HG02885 (cell line): ENCODE measurements at regions not wholly inside any gene's neighbourhood (a gene's known extent, or its start where the extent isn't known, plus 50 kb on each side); places are given as distances from the start of the nearest gene placed in this dataset.
"Not testable (repeated sequence)": the region's sequence is repeated elsewhere in the genome, so short reads cannot be mapped to it uniquely, and the experiment has no call there.

Experiments
- ATAC-seq: cut with Tn5 transposase; IDR thresholded peaks from one replicate; pipeline ENCODE4 v1.9.1; 2021; ENCODE audit warnings: mild to moderate bottlenecking; ENCODE audit not compliant: unreplicated experiment, poor library complexity

DNA sequence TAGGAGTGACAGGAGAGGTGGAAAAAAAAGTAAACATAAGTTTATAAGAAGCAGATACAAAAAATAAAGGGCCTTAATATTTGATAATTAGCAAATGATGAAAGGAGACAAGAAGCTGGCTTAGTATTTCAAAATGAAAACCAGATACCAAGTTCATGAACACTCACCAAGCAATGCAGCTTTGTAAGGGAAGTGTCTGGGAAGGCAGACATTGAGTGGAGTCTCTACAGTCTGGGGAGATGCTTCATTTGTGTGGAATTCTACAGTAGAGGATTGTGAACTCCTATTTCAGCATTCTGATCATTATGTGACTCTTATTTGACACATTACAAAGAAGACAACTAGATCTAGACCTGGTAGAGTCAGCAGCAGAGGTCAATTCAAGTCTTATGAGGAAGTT lies 1072.7 kb downstream of the DSC3 start:
- ATAC-seq = no peak

DNA sequence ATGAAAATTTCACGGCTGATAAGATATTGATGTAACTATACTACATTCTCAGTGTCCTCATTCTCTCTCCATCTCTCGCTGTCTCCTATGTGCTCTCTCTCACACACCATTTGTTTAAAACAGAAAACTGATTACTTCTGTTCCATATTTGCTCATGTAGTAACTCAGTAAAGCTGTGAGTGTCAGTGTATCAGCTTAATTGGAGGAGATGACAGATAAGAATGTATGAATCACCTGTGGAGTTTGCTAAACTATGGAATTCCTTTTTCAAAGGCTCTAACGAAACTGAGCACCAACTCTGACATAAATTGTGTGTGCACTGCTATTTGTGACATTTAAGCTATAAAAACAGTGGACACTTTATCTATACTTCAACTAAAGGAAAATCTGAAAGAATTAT lies 1080.0 kb downstream of the DSC3 start:
- no peak for ATAC-seq

DNA sequence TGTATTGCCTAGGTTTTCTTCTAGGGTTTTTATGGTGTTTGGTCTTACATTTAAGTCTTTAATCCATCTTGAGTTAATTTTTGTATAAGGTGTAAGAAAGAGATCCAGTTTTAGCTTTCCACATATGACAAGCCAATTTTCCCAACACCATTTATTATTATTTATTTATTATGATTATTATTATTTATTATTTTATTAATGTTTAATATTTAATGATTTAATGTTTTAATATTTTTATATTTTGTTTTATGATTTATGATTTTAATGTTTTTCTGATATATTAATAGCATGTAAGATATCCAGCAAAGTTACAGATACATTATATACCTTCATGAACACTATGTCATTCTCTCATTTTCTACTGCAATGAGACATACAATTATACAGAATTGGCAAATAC lies 1082.0 kb downstream of the DSC3 start:
- no peak for ATAC-seq

DNA sequence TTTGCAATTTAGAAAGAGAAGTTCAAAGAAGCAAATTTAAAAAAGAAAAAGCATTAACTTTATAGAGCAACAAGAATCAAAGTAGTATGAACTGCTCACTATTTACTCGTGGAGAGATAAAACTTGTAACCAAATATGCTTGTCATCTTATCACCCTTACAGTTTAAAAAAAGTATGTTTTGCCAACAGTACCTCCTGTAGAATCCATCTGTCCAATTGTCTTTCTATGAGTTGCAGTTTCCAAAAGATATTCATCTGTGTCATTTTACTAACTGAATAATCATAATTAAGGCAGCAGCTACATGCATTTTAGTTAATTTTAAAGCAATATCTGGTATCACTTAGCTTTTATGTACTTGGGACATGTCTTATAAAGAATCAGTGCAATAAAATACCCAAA lies 1112.3 kb downstream of the DSC3 start:
- no peak for ATAC-seq

DNA sequence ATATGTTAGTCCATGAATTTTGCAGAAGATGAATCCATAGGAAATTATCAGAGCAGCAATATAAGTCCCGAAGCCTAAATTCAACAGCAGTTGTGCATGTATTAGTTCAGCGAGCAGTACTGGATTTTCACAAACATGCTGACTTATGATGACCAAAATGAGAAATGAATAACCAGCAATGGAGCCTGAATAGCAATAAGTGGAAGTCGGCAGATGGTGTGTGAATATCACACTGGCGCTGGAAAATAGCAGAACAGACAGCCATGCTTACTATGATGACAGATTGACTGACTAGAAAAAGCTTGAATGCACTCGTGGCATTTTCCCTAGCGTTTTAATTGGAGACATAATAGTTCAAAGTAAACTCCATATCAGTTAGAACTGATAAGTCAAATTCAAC lies 1114.5 kb downstream of the DSC3 start:
- ATAC-seq = no peak

DNA sequence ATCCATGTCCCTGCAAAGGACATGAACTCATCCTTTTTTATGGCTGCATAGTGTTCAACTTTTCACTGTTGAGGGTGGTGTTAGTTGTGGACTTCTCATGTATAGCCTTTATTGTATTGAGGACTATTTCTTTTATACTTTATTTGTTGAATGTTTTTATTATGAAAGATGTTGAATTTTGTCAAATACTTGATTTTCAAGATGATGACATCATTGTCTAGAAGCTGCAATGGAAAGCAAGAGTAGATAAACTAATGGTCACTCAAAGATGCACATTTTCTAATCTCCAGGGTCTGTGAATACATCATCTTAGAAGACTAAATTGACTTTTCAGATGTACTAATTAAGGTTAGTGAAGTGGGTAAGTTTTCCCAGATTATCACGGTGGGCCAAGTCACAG lies 1117.0 kb downstream of the DSC3 start:
- no peak for ATAC-seq

DNA sequence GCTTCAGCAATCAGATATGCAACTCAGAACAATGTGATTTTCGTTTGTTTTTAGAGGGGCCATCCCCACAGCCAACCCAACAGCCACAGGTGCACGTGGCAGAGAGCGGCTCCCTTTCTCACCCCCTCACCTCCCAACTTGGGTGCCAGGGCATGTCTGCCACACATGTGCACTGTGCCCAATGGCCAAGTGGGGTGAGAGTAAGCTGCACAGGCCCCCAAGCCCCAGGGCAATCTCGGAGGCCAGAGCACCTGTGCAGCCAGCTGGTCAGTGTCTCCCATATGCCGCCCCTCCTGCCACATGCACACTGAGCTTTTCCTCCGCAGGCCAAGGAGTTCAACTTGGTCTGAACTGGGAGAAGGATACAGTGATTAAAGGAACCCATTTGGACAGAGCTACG lies 1130.2 kb downstream of the DSC3 start:
- no peak for ATAC-seq

DNA sequence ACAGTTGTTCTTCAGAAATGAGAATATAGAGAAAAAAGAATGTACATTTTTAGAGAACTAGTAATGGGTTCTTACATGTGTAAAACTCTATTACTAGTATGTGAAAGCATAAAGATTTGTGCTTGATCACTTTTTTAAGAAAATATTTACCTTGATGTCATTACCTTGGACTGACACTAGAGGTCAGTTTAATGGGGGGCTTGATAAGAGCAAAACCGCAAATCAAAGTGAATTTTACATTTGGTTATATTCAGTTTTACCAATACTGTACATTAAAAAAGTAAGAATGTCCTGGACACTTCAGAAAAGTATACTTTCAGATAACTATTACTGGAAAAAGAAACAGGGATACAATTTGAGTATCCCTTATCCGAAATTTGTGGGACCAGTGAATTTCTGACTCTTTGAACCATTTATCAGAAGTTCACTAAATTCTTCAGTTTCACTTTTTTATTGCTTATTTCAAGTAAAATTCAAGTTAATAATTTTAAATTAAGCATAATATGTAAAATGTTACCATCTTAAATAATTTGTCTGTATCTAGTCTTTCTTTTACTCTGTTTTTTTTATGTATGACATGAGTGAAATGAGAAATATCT lies 1149.5 kb downstream of the DSC3 start:
- no peak for ATAC-seq

DNA sequence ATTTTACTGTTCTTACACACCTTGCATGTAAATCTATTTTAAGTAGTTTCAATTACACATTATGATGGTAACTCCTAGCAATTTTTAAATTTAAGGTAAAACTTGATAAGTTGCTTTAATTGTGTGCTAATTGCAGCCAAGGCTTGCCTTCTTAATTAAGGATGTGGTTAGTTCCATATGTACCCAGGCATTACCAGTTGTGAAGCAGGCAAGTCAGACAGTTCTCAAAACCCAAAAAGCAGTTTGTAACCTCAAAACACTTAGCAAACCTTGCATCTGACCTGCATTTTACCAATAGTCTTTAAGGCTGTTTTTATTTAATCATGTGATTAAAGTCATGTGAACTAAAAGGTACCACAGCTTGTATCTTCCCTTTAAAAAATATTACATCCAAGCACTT lies 1159.4 kb downstream of the DSC3 start:
- ATAC-seq = no peak

DNA sequence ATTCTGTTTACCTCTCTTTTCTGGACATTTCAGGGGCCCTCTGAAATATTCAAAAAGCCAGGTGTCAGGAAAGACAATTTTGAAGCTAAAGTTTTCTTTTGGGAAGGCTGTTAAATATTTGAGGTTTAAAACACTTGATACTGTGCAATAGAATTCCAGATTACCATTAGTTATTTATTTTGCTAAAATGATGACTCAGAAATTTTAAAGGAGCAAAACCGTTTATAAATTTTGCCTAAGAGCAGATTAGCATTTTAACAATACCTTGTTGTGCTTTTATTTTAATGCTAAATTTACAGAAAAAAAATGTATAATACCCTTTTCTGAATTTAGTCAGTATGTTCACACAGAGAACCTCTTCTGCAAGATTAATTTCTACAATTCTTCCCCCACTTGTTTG lies 1159.9 kb downstream of the DSC3 start:
- ATAC-seq = no peak

DNA sequence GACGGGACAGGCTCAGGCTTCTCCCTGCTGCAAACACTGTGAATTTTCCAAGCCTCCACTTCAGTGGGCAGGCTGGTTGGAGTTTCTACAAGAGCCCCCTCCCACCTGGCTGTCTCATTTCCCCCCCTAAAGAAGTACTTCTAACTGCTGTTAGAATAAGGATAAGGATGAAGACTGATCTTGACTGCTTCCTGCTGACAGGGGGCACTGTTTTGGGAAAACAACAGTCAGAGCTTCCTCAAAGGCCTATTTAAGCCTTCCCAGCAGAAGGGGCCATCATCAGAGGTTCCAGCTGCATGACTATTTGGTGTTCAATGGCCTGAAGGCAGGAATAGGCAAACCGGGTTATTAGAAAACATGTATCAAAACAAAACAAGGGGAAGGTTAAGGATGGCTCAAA lies 1162.8 kb downstream of the DSC3 start:
- no peak for ATAC-seq

DNA sequence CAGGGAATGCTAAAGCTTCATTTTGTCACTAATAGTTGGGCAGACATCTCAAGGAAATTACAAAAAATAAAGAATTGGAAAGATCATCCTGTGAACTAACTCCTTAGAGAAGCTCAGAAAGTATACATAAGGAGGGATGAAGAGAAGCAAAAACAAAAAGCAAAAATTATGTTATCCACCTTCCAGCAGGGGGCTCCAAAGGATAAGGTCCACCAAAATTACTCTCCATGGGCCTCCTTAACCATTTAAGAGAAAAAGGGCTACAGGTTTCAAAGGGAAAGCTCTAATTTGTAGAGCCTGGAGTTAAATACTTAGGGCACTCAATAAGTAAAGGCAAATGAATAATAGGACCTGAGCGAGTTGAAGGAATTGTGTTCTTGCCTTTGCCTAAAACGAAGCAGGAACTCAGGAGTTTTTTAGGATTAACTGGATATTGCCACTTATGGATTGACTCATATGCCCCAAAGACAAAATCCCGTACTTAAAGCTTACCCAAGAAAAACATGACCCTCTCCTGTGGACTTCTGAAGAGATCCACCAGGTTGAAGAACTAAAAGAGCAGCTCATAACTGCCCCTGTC lies 1167.9 kb downstream of the DSC3 start:
- peak; percentile 63 for ATAC-seq

DNA sequence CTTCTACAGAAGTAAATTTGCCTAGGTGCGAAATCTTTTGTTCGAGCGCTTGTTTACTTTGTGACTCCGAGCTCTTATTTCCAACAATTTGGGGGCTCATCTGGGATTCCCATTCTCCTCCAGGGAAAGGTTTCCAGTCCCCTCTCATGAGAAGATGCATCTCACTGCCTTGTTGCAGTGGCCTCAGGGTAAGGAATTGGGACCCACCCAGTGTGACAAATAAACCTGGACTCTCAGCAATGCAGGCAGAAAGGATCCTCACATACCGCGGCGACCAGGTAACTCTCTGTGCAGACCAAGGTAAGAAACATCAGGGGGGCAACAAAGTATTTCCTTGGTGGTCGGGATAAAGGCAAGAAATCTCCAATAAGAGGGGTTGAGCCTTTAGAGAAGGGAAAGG lies 1169.3 kb downstream of the DSC3 start:
- no peak for ATAC-seq

DNA sequence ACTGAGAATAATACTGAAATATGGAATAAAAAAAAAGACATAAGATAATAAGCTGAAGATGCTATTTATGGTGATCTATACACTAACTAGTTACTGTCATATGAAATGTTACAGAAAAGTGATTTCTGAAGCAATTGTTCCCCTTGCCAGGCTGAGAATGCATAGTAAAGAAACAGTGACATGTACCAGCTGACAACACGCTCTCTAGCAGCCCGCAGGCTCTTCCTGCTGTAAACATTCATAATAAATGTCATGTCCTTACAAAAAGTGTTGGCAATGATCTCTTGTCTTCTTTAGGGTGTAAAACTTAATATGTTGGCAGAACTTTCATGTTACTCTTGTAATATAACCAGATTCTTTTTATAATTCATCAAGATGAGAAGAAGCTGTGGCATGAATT lies 1171.3 kb downstream of the DSC3 start:
- ATAC-seq = no peak

DNA sequence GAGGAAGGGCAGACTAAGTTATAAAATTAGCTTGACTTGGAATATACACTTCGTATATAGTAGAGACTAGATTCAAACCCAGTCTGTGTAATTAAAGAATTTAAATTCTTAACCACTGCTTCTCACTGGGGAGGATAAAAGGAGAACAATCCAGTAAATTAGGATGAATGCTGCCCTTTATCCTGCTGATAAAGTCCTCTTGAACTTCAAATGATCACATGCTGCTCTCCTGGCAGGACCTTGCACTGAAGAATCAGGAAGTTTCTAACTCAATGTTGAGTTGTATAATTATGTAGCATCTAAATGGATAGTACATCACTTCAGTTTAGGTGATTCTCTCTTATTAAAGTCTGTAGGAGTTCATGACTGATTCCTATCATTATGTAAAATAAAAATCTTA lies 1179.7 kb downstream of the DSC3 start:
- ATAC-seq = no peak

DNA sequence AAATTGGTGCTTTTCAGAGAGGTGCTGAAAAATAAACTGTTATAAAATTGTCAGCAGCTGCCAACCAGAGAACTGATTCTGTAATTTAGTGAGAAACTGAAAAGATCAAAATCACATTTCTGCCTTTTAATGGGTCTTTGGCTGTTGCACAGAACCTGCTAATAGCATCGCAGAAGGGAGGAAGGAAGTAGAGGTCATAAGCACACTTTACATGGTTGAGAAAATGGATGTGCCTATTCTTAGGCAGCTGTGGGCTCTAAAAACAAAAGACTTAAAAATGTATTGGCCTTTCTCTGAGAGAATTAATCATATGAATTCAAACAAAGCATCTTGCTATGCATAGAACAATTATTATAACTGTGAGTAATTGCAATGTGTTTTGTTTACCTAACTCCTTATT lies 1186.9 kb downstream of the DSC3 start:
- no peak for ATAC-seq

DNA sequence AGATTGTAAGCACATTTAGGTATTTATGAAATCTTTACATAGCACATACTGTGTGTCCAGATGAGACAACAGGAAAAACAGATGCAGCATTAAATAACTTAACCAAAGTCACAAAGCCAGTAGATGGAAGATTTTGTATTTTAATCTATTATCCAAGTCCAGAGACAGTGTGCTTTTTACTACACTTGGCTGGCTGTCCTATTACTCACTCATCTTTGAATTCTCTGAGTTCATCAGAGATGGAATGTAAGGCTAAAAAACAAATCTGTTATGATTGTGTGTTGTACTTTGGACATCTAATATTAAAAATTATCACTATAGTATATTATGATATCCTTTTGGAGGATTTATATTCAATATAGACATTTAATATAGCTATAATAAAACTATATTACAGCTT lies 1189.4 kb downstream of the DSC3 start:
- no peak for ATAC-seq

DNA sequence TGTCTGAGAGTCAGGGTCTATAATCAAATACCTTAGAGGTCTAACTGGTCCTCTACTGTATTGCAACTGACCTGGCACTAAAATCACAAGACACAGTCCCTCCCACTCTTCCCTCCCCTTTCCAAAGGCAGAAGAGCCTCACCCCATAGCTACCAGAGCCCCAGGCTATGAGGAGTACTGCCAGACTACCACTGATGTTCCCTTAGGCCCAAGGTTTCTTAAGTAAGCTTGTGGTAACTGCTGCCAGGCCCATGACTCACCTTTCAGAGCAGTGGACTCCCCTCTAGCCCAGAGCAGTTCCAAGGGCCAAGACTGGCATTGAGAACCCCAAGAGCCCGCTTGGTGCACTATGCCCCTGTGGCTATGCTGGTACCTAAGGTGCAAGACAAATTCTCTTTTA lies 1193.4 kb downstream of the DSC3 start:
- ATAC-seq = no peak

DNA sequence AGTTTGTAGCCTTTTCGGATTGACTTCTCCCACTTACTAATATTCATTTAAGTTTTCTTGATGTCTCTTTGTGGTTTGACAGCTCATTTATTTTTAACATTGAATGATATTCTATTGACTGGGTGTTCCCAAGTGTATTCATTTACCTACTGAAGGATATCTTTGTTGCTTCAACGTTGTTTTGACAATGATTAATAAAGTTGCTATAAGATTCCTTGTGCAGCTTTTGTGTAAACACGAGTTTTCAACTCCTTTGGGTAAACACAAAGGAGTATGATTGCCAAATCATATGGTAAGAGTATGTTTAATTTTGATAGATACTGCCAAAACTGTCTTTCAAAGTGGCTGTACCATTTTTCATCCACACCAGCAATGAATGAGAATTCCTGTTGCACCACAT lies 1200.9 kb downstream of the DSC3 start:
- ATAC-seq = no peak

DNA sequence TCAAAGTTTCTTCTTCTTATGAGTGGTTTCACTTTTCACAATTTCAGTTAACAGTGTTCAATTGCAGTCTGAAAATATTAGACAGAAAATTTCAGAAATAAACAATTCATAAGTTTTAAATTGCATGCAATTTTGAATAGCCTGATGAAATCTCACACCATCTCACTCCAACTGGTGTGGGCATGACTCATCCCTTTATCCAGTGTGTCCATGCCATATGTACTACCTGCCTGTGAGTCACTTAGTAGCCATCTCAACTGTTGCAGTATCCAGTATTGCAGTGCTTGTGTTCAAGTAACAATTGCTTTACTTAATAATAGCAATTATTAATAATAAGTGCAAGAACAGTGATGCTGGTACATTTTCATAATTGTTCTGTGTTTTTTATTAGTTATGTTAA lies 1202.5 kb downstream of the DSC3 start:
- ATAC-seq = no peak

DNA sequence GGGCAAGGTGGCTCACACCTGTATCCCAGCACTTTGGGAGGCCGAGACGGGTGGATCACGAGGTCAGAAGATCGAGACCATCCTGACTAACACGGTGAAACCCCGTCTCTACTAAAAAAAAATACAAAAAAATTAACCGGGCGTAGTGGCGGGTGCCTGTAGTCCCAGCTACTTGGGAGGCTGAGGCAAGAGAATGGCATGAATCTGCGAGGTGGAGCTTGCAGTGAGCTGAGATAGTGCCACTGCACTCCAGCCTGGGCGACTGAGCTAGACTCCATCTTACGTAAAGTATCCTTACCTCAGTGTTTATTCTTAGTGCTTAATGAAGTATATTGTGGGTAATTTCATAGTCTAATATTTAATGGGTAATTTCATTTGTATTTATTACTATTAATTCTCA lies 1203.6 kb downstream of the DSC3 start:
- ATAC-seq = not testable (repeated sequence)

DNA sequence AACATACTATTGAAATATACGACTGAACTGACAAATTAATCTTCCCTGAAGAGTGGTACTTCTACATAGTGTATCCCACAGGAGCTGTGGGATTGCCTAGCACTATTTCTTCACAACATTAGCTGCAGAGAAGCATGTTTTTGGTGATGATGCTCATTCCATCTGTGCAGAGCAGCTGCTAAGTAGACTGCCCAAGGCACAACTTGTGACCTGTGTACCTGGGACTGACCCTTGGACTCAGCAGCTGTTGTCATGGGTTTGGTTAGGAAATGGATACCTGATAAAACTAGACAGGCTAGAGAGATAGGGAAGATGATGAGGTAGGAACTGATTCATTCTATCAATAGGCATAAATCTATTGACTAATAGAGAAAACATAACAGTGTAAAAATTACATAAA lies 1204.0 kb downstream of the DSC3 start:
- no peak for ATAC-seq

DNA sequence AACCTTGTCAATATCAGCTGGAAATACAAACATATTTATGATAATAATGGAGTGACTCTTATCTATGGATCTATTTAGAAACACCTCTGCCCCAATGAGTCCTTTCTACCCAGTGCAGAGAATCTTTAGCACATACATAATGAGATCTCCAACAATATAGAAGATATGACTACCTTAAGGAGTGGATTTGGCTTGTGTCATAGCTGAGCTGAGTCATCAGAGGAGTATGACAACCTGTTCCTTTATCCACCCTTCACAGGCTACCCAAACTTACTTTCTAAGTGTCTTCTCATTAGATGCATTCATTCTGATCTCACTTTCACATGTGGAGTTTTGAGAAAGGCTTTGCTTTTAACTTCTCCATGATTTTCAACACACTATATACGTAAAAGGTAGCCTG lies 1218.9 kb downstream of the DSC3 start:
- ATAC-seq = no peak
